Ovary (tissue), 3 donors: ENCODE measurements at regions not wholly inside any gene's neighbourhood (a gene's known extent, or its start where the extent isn't known, plus 50 kb on each side); places are given as distances from the start of the nearest gene placed in this dataset.

Experiments
- EP300 ChIP-seq: sonication (generic); formaldehyde crosslinking; IDR thresholded peaks from one replicate; pipeline ENCODE4 v1.6.1; 2017; ENCODE audit warnings: antibody characterized with exemption
- TF ChIP-seq, protein P1 (sequence below), 3 donors: fragments of 450-650 bp in 2 of 3; fragments of 200-600 bp in 1 of 3; IDR thresholded peaks; one replicate each; pipeline versions ENCODE4 v1.5.1 to v1.8.0; 2016 to 2022; ENCODE audit warnings: antibody characterized with exemption in 3 of 3, mild to moderate bottlenecking in 1 of 3
- donor health status: DM: no; HTN: no; CAD: no.

DNA sequence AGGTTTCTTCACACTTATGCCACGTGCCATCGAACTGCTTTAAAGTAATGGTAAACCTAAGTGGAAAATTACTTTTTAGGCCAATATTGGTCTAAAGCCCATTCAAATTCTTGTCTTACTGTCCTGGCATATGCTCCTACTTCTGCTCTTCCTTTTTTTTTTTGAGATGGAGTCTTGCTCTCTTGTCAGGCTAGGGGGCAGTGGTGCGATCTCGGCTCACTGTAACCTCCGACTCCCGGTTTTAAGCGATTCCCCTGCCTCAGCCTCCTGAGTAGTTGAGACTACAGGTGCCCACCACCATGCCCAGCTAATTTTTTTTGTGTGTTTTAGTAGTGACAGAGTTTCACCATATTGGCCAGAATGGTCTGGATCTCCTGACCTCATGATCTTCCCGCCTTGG is 129.0 kb upstream of the TECRL start:
- TF ChIP-seq, protein P1, sequence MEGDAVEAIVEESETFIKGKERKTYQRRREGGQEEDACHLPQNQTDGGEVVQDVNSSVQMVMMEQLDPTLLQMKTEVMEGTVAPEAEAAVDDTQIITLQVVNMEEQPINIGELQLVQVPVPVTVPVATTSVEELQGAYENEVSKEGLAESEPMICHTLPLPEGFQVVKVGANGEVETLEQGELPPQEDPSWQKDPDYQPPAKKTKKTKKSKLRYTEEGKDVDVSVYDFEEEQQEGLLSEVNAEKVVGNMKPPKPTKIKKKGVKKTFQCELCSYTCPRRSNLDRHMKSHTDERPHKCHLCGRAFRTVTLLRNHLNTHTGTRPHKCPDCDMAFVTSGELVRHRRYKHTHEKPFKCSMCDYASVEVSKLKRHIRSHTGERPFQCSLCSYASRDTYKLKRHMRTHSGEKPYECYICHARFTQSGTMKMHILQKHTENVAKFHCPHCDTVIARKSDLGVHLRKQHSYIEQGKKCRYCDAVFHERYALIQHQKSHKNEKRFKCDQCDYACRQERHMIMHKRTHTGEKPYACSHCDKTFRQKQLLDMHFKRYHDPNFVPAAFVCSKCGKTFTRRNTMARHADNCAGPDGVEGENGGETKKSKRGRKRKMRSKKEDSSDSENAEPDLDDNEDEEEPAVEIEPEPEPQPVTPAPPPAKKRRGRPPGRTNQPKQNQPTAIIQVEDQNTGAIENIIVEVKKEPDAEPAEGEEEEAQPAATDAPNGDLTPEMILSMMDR (IDR thresholded peaks at IDR 0.05) = no peak
- TF ChIP-seq EP300 = no peak
